Fibroblast of lung (primary cell): ENCODE measurements at regions not wholly inside any gene's neighbourhood (a gene's known extent, or its start where the extent isn't known, plus 50 kb on each side); places are given as distances from the start of the nearest gene placed in this dataset.

ENCODE experiments used
- DNase-seq, 2 donors: peaks; one replicate each; pipeline versions ENCODE4 v3.0.0 to v3.0.0-alpha.2; 2010; ENCODE audit warnings: low read depth in 2 of 2
- H2AFZ ChIP-seq: 2 replicates; pipeline ENCODE4 v1.5.1; 2012; ENCODE audit warnings: low read length, control low read depth, inconsistent platforms
- H3K27ac ChIP-seq: 2 replicates; pipeline ENCODE4 v1.5.1; 2011; ENCODE audit warnings: low read length, control low read depth; ENCODE audit not compliant: insufficient read depth
- H3K27me3 ChIP-seq: 2 replicates; pipeline ENCODE4 v1.5.1; 2011; ENCODE audit warnings: mild to moderate bottlenecking, low read length; ENCODE audit not compliant: control insufficient read depth, insufficient read depth
- H3K36me3 ChIP-seq: 2 replicates; pipeline ENCODE4 v1.5.1; 2011; ENCODE audit warnings: low read length; ENCODE audit not compliant: control insufficient read depth, insufficient read depth
- H3K4me1 ChIP-seq: 2 replicates; pipeline ENCODE4 v1.5.1; 2011; ENCODE audit warnings: low read length; ENCODE audit not compliant: control insufficient read depth, insufficient read depth; ENCODE audit errors: extremely low read depth
- H3K4me2 ChIP-seq: 2 replicates; pipeline ENCODE4 v1.5.1; 2011; ENCODE audit warnings: low read length, control low read depth; ENCODE audit not compliant: insufficient read depth; ENCODE audit errors: extremely low read depth
- H3K4me3 ChIP-seq, 4 experiments: fragments of 200-600 bp in 1 of 4; sonication (generic) in 1 of 4; replicated peaks in 1 of 4; 2 replicates each; pipeline ENCODE4 v1.5.1; 2011 to 2016; ENCODE audit warnings: low read length in 4 of 4, low read depth in 3 of 4, mild to moderate bottlenecking in 3 of 4, control low read depth in 2 of 4, inconsistent platforms in 1 of 4, mixed read lengths in 1 of 4; ENCODE audit not compliant: insufficient read depth in 1 of 4; ENCODE audit errors: control extremely low read depth in 1 of 4
- H3K79me2 ChIP-seq: 2 replicates; pipeline ENCODE4 v1.5.1; 2012; ENCODE audit warnings: mild to moderate bottlenecking, low read length, inconsistent platforms; ENCODE audit not compliant: control insufficient read depth, insufficient read depth
- H3K9ac ChIP-seq: 2 replicates; pipeline ENCODE4 v1.5.1; 2011; ENCODE audit warnings: mild to moderate bottlenecking, low read length, control low read depth; ENCODE audit not compliant: insufficient read depth
- H3K9me3 ChIP-seq: 2 replicates; pipeline ENCODE4 v1.5.1; 2012; ENCODE audit warnings: low read depth, low read length; ENCODE audit not compliant: control insufficient read depth, insufficient read depth
- H4K20me1 ChIP-seq: 2 replicates; pipeline ENCODE4 v1.5.1; 2011; ENCODE audit warnings: low read length; ENCODE audit not compliant: control insufficient read depth, insufficient read depth; ENCODE audit errors: extremely low read depth
- EZH2 ChIP-seq: IDR thresholded peaks from 2 replicates; pipeline ENCODE4 v1.5.1; 2012; ENCODE audit warnings: low read length, control low read depth, mild to moderate bottlenecking; ENCODE audit errors: missing control alignments
- TF ChIP-seq, protein P1 (sequence below), 2 donors: IDR thresholded peaks in 1 of 2; conservative IDR thresholded peaks in 1 of 2; 1 replicate in 1 of 2; 2 replicates in 1 of 2; pipeline ENCODE4 v1.5.1; 2011 to 2012; ENCODE audit warnings: low read length in 2 of 2, control low read depth in 1 of 2, inconsistent platforms in 1 of 2, low read depth in 1 of 2, mild to moderate bottlenecking in 1 of 2

DNA sequence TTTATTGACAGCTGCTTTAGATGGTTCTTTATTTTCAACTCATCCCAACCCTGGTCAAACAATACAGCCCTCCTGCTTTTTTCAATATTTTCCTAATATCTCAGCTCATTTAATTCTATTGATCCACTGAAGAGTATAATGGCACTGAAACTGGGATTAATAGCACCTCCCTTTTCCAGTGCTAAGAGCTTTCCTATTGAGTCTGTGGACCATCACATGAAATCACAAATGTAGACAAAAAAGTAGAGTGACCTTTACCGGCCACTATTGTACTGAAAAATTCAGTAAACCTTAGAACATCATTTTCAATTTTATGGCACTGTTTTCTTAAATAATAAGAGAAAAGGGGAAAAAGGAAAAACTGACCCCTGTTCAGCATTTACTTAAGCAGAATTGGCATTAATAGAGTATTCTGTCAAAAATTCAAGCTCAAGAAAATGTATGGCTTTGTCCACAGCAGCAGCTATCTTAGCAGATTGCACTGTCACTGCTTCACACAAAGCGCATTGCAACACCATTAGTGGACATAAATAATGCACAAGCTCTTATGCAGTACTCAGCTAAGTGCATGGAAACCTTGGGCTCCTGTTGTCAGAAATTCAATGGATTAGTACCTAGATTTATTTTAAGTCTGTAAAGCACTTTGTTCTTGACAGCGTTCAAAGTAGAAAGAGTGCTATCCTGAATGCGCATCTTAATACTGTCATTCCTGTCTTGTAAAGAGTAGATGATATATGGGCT lies 851.0 kb upstream of the KLHL1 start:
- Histone ChIP-seq H3K4me3 (no peak overlapping the region), H3K4me2 (no peak overlapping the region), H3K27me3 (no peaks in the 10 kb centered on the region), H3K79me2 (no peaks in the 10 kb centered on the region), H4K20me1 (no peaks in the 10 kb centered on the region), H3K27ac (no peak overlapping the region), H2AFZ (no peak overlapping the region), H3K9ac (no peak overlapping the region), H3K4me1 (no peaks in the 10 kb centered on the region), H3K9me3 (no peaks in the 10 kb centered on the region), H3K36me3 (no peaks in the 10 kb centered on the region)
- DNase-seq: no peak
- no peak for TF ChIP-seq EZH2
- TF ChIP-seq, protein P1, sequence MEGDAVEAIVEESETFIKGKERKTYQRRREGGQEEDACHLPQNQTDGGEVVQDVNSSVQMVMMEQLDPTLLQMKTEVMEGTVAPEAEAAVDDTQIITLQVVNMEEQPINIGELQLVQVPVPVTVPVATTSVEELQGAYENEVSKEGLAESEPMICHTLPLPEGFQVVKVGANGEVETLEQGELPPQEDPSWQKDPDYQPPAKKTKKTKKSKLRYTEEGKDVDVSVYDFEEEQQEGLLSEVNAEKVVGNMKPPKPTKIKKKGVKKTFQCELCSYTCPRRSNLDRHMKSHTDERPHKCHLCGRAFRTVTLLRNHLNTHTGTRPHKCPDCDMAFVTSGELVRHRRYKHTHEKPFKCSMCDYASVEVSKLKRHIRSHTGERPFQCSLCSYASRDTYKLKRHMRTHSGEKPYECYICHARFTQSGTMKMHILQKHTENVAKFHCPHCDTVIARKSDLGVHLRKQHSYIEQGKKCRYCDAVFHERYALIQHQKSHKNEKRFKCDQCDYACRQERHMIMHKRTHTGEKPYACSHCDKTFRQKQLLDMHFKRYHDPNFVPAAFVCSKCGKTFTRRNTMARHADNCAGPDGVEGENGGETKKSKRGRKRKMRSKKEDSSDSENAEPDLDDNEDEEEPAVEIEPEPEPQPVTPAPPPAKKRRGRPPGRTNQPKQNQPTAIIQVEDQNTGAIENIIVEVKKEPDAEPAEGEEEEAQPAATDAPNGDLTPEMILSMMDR (conservative IDR thresholded peaks at IDR 0.05 in 1 of 2, IDR thresholded peaks at IDR 0.05 in 1 of 2; ENCODE audit: low read depth in 1 of 2, low read length in 2 of 2): no peak

- Histone ChIP-seq H3K9ac (no peak overlapping the region), H3K4me3 (no peak overlapping the region), H3K9me3 (no peaks in the 10 kb centered on the region), H3K36me3 (no peaks in the 10 kb centered on the region), H3K27ac (no peak overlapping the region), H3K27me3 (no peaks in the 10 kb centered on the region), H3K4me2 (no peak overlapping the region), H2AFZ (no peak overlapping the region), H3K79me2 (no peaks in the 10 kb centered on the region), H4K20me1 (no peaks in the 10 kb centered on the region), H3K4me1 (no peaks in the 10 kb centered on the region)
- no peak for TF ChIP-seq EZH2
- TF ChIP-seq, protein P1 (conservative IDR thresholded peaks at IDR 0.05 in 1 of 2, IDR thresholded peaks at IDR 0.05 in 1 of 2; ENCODE audit: low read depth in 1 of 2, low read length in 2 of 2): no peak
- no peak for DNase-seq
Observed at GRCh38 chr13:70955887-70956286, 847.6 kb upstream of the KLHL1 start.

GRCh38 chr13:70950664-70951063 lies 842.4 kb upstream of the KLHL1 start:
- no peak for DNase-seq
- no peaks in the 10 kb centered on the region for H3K79me2 ChIP-seq
- no peak overlapping the region for H3K27ac ChIP-seq
- no peaks in the 10 kb centered on the region for H3K4me1 ChIP-seq
- no peak overlapping the region for H2AFZ ChIP-seq
- no peaks in the 10 kb centered on the region for H3K27me3 ChIP-seq
- TF ChIP-seq EZH2: no peak
- TF ChIP-seq, protein P1 (conservative IDR thresholded peaks at IDR 0.05 in 1 of 2, IDR thresholded peaks at IDR 0.05 in 1 of 2; ENCODE audit: low read depth in 1 of 2, low read length in 2 of 2): no peak
- no peaks in the 10 kb centered on the region for H4K20me1 ChIP-seq
- H3K9me3 ChIP-seq: no peaks in the 10 kb centered on the region
- no peak overlapping the region for H3K9ac ChIP-seq
- no peaks in the 10 kb centered on the region for H3K36me3 ChIP-seq
- H3K4me3 ChIP-seq: no peak overlapping the region
- no peak overlapping the region for H3K4me2 ChIP-seq
